Adipocyte (in vitro differentiated cells): ENCODE measurements at regions not wholly inside any gene's neighbourhood (a gene's known extent, or its start where the extent isn't known, plus 50 kb on each side); places are given as distances from the start of the nearest gene placed in this dataset.

ENCODE experiments used
- DNase-seq: peaks from one replicate; pipeline ENCODE4 v3.0.0-alpha.2; 2015; ENCODE audit warnings: low read depth
- H3K27me3 ChIP-seq: replicated peaks from 2 replicates; pipeline ENCODE4 v1.7.0; 2013; ENCODE audit warnings: mild to moderate bottlenecking, low read length, moderate library complexity; ENCODE audit not compliant: control insufficient read depth, insufficient read depth
- H3K36me3 ChIP-seq: 2 replicates; pipeline ENCODE4 v1.7.0; 2013; ENCODE audit warnings: low read length, mild to moderate bottlenecking, moderate library complexity; ENCODE audit not compliant: control insufficient read depth, insufficient read depth, severe bottlenecking
- H3K4me1 ChIP-seq: 2 replicates; pipeline ENCODE4 v1.7.0; 2013; ENCODE audit warnings: mild to moderate bottlenecking, low read length, moderate library complexity; ENCODE audit not compliant: control insufficient read depth, insufficient read depth
- H3K4me3 ChIP-seq: 2 replicates; pipeline ENCODE4 v1.7.0; 2013; ENCODE audit warnings: mild to moderate bottlenecking, low read length, moderate library complexity
- H3K9ac ChIP-seq: 2 replicates; pipeline ENCODE4 v1.7.0; 2013; ENCODE audit warnings: mild to moderate bottlenecking, low read length, moderate library complexity
- H3K9me3 ChIP-seq: 2 replicates; pipeline ENCODE4 v1.7.0; 2013; ENCODE audit warnings: mild to moderate bottlenecking, low read length, moderate library complexity; ENCODE audit not compliant: control insufficient read depth

DNA sequence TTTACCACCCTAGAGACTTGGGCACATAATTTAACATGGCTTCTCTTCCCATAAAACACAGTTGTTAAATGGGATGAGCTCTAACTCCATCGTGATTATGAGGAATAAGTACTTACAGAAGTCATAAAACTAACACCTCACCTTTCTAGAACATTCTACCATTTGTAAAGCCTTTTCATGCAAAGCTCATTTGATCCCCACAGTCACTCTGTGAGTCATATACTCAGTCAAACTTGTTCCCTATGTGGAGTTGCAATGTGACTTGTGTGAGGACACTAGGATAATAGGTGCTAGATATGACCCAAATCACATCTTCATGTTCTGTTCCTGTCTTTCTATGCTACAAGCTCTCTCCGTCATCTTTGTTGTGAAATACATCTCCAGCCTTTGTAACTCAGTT lies 371.7 kb downstream of the WDR11 start:
- DNase-seq, result no peak
- Histone ChIP-seq H3K4me1 (peaks cover 2% of the 10 kb centered on the region), H3K4me3 (no peak overlapping the region), H3K36me3 (no peaks in the 10 kb centered on the region), H3K9ac (no peak overlapping the region), H3K27me3 (no peaks in the 10 kb centered on the region), H3K9me3 (no peaks in the 10 kb centered on the region)

DNA sequence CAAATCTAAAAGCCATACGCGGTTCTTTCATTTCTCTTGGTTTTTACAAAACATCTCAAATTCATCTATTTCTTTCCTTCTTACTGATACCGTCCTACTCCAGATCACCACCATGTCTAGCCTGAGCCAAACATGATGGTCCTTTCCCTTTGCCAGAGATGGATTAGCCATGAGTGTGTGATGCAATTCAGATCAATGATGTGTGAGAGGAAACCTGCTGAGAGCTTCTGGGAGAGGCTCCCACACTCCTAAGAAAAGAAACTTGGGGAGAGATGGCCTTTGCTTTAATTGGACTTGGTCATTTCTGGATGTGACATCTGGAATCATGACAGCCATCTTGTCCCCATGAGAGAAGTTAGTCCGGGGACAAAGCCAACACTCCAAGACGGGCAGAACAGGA lies 367.2 kb downstream of the FGFR2 start:
- H3K4me3 ChIP-seq, result no peak overlapping the region
- no peaks in the 10 kb centered on the region for H3K36me3 ChIP-seq
- peaks cover 4% of the 10 kb centered on the region for H3K4me1 ChIP-seq
- no peaks in the 10 kb centered on the region for H3K9me3 ChIP-seq
- H3K9ac ChIP-seq, result no peak overlapping the region
- no peak for DNase-seq
- H3K27me3 ChIP-seq, result no peaks in the 10 kb centered on the region

DNA sequence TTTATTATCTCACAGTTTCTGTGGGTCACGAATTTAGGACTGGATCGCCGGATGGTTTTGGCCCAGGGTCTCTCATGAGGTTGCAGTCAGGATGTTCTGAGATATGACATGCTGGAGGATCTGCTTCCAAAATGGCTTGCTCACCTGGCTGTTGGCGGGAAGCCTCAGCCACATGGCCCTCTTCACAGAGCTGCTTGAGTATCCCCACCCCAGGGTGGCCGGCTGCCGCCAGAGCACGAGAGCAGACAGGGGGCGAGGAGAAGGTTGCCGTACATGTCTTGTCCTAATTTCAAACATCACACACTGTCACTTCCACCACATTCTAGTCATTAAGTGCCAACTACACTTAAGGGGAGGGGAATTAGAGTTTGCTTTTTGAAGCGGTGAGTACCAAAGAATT lies 365.8 kb downstream of the FGFR2 start:
- H3K36me3 ChIP-seq, result no peaks in the 10 kb centered on the region
- H3K4me3 ChIP-seq, result no peak overlapping the region
- no peak for DNase-seq
- peaks cover 4% of the 10 kb centered on the region for H3K4me1 ChIP-seq
- H3K27me3 ChIP-seq, result no peaks in the 10 kb centered on the region
- no peak overlapping the region for H3K9ac ChIP-seq
- H3K9me3 ChIP-seq, result peaks cover 3% of the 10 kb centered on the region

DNA sequence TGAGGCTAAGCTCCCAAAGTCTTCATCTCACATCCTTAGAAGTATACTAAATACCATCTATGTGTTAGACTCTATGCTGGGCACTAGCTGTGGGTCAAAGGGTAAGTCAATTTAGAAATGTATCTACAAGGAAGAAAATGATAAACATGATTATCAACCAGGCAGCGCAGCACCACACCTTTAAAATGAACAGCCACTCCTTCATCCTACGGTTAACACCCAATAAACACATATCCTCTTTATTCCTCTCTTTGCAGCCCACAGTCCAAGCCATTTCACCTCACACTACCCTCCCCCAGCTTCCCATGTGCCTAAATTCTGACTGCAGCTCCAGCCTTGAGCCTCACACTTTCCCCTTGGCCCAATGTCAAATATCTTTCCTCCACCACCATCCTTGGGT lies 362.6 kb downstream of the FGFR2 start:
- Histone ChIP-seq H3K9me3 (peaks cover 9% of the 10 kb centered on the region), H3K36me3 (no peaks in the 10 kb centered on the region), H3K27me3 (no peaks in the 10 kb centered on the region), H3K9ac (no peak overlapping the region), H3K4me3 (no peak overlapping the region), H3K4me1 (peaks cover 20% of the 10 kb centered on the region)
- DNase-seq, result no peak

DNA sequence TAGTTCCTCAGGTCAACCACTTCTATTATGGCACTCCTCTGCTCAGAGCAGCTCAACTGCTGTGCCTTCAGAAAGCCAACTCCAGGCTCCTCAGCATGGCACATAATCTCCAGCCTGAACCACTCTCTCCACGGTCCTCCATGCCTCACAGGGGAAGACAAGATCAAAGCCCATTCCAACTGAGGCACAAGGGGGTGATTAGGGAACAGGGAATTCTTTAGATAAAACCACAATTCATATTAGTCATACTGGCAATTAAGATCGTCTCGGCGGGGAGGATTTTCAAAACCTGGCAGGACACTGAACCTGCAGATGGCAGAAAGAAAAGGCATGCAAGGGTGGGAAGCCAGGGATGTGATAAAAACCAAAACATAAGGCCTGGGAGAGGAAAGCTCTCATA lies 361.6 kb downstream of the FGFR2 start:
- Histone ChIP-seq H3K9ac (no peak overlapping the region), H3K4me3 (no peak overlapping the region), H3K36me3 (no peaks in the 10 kb centered on the region), H3K9me3 (peaks cover 9% of the 10 kb centered on the region), H3K4me1 (peaks cover 17% of the 10 kb centered on the region), H3K27me3 (no peaks in the 10 kb centered on the region)
- DNase-seq, result no peak

DNA sequence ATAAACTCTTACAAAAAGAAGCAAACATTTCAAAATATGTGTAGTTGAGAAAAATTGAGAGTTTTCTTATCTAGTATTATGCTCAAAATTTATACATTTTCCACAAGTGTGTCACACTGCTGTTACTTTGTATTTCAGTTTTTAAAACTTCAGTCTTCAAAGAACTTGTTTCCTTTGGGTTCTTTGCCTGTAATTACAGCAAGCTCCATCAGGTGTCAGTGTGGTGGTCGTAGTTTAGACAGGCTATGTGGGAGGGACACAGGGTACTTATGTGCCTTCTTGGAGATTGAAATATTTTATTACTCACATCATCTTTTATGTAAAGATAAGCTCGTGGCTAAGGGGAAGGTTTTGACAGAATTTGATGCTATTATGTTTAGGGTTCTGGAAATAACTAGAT lies 360.5 kb downstream of the FGFR2 start:
- no peak overlapping the region for H3K4me3 ChIP-seq
- no peak for DNase-seq
- H3K9me3 ChIP-seq, result peaks cover 9% of the 10 kb centered on the region
- H3K36me3 ChIP-seq, result no peaks in the 10 kb centered on the region
- H3K27me3 ChIP-seq, result no peaks in the 10 kb centered on the region
- H3K9ac ChIP-seq, result no peak overlapping the region
- H3K4me1 ChIP-seq, result peaks cover 17% of the 10 kb centered on the region

DNA sequence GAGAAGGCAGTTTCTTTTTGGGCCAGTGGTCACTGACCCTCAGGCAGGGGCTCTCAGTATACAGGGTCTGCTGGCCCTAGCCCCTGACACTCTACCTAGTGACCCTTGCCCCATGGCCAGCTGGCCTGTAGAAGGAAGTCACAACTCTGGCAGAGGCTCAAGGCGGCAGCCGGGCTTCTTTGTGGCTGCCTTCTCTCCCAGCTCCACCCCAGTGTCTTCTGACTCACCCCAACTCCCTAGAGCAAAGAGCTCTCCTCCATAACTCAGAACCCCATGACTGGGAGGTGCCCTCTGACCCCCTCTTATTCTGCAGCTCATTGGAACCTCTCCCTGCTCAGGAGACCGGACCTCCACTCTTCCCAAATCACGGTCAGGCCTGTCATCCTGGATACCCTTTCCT lies 358.2 kb downstream of the FGFR2 start:
- Histone ChIP-seq H3K4me1 (peaks cover 17% of the 10 kb centered on the region), H3K36me3 (no peaks in the 10 kb centered on the region), H3K9me3 (peaks cover 9% of the 10 kb centered on the region), H3K27me3 (no peaks in the 10 kb centered on the region), H3K9ac (no peak overlapping the region), H3K4me3 (no peak overlapping the region)
- DNase-seq, result no peak

DNA sequence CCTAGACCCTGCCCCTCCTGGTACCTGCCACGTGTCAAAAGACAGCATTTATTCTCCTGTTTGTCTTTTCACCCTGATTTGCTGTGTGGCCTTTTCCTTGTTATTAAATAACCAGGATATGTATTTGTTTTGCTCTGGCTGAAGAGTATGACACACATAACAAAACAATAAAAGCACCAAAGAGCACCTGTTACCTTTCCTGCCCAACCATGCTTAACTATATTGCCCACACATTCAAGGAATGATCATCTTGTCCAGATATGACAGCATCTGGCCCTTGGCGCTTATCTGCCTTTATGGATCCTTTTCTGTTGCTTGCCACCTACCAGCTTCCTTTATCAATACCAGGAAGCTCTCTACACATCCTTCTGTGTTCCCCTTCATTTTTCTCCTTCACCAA lies 357.7 kb downstream of the FGFR2 start:
- H3K4me3 ChIP-seq, result no peak overlapping the region
- H3K4me1 ChIP-seq, result peaks cover 17% of the 10 kb centered on the region
- no peaks in the 10 kb centered on the region for H3K27me3 ChIP-seq
- DNase-seq, result no peak
- H3K9me3 ChIP-seq, result peaks cover 9% of the 10 kb centered on the region
- H3K9ac ChIP-seq, result no peak overlapping the region
- no peaks in the 10 kb centered on the region for H3K36me3 ChIP-seq

DNA sequence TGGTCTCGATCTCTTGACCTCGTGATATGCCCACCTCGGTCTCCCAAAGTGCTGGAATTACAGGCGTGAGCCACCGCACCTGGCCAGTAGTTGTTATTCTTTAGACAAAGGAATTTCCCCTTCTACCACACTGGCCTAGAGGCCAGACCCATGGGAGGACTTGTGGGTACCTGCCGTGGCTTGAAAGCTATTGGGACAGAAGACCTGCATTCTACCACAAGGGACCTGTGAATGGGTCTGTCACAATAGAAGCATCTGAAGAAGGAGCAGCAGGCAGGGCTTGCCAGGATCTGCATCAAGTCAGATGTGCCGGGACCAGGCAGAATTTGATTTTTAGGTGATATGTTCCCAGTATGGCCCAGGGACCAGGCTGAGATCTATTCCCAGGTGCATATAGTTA lies 356.9 kb downstream of the FGFR2 start:
- Histone ChIP-seq H3K9me3 (peaks cover 9% of the 10 kb centered on the region), H3K4me3 (no peak overlapping the region), H3K4me1 (peaks cover 17% of the 10 kb centered on the region), H3K27me3 (no peaks in the 10 kb centered on the region), H3K9ac (no peak overlapping the region), H3K36me3 (no peaks in the 10 kb centered on the region)
- DNase-seq, result no peak

DNA sequence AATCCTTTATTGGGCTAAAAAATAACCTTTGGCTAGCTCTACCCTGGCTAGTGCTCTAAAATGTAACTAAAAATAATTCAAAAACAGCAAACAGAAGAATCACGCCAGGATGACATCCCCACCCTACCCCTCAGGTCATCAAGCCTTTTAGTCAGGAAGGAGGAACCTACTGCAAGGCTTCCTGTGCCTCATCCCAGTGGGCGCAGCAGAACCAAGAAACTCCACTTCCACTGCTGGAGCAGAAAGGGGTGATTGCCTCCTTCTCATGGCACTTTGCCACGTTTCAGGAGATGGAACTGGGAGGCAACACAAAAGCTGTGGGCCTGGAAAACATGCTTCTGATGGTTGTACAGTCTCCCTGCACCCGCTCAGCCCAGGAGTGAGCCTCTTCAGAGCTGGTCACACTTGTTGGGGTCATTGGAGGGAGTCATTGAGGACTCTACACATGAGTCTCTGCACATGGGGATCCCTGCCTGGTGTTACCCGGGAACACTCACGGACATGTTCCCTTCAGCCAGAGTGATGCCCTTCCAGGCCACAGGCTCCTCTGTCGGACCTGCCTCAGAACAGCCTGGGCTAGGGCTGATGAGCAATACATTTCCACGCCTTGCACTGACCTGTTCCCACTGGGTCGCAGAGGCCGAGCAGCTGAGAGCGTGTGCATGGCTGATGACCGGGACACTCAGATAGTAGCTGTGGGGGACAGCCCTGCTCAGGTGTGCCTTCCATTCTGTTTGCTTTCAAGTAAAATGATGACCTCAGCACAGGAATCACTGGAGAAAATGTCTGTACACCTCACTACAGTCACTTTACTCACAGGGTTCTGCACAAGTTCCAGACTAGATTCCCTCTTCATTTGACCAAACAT lies 355.3 kb downstream of the FGFR2 start:
- Histone ChIP-seq H3K4me1 (peaks cover 17% of the 10 kb centered on the region), H3K27me3 (no peaks in the 10 kb centered on the region), H3K9ac (no peak overlapping the region), H3K36me3 (no peaks in the 10 kb centered on the region), H3K9me3 (peaks cover under 1% of the 10 kb centered on the region), H3K4me3 (no peak overlapping the region)
- no peak for DNase-seq

DNA sequence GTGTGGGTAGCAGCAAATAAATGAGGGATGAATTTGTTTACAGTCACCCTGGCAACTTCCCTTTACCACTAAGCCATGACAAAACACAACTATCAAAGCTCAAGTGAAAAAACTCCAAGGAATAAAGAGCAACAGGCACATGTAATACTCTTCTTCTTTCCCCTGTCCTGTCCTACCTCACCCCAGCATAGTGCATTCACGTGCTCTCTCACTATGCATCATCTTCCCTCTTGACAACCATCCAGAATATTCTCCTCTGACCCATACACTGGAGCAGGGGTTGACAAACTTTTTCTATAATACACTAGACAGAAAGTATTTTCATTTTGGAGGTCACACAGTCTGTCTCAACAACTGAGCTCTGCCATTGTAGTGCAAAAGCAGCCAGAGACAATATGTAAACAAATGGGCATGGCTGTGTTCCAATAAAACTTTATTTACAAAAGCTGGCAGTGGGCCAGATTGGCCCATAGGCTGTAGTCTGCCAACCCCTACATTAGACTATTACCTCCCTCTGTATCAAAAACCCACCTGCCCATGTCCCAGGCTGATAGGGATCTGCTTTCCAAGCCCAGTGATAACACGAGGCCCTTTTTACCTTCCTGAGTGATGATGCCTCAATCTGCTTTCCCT lies 354.5 kb downstream of the FGFR2 start:
- no peak for DNase-seq

More for the DNA sequence above, 354.5 kb downstream of the FGFR2 start:
- Histone ChIP-seq H3K27me3 (no peaks in the 10 kb centered on the region), H3K4me1 (peaks cover 17% of the 10 kb centered on the region), H3K9ac (no peak overlapping the region), H3K36me3 (no peaks in the 10 kb centered on the region), H3K4me3 (no peak overlapping the region), H3K9me3 (no peaks in the 10 kb centered on the region)
